OCI-LY1 (cell line): ENCODE measurements at regions not wholly inside any gene's neighbourhood (a gene's known extent, or its start where the extent isn't known, plus 50 kb on each side); places are given as distances from the start of the nearest gene placed in this dataset.

ENCODE experiments used
- EZH2 ChIP-seq: fragments of 200-600 bp; sonication (generic), shearing (Covaris generic); IDR thresholded peaks from 2 replicates; pipeline ENCODE4 v1.8.0; 2017; ENCODE audit warnings: borderline replicate concordance, mixed run types, mild to moderate bottlenecking, antibody characterized with exemption, low read length, moderate library complexity, mixed read lengths
- TF ChIP-seq, protein P1 (sequence below): fragments of 200-600 bp; sonication (generic), shearing (Covaris generic); IDR thresholded peaks from 2 replicates; pipeline ENCODE4 v1.5.1; 2017; ENCODE audit warnings: mild to moderate bottlenecking, antibody characterized with exemption, low read length, moderate library complexity, mixed read lengths

DNA sequence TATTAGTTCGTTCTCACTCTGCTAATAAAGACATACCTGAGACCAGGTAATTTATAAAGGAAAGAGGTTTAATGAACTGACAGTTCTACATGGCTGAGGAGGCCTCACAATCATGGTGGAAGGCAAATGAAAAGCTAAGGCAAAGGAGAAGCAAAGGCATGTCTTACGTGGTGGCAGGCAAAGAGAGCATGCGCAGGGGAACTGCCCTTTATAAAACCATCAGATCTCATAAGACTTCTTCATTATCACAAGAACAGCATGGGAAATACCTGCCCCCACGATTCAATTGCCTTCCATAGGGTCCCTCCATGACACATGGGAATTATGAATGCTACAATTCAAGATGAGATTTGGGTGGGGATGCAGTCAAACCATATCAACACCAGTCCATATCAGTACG lies 133.5 kb downstream of the ZNF621 start:
- no peak for TF ChIP-seq EZH2
- TF ChIP-seq, protein P1, sequence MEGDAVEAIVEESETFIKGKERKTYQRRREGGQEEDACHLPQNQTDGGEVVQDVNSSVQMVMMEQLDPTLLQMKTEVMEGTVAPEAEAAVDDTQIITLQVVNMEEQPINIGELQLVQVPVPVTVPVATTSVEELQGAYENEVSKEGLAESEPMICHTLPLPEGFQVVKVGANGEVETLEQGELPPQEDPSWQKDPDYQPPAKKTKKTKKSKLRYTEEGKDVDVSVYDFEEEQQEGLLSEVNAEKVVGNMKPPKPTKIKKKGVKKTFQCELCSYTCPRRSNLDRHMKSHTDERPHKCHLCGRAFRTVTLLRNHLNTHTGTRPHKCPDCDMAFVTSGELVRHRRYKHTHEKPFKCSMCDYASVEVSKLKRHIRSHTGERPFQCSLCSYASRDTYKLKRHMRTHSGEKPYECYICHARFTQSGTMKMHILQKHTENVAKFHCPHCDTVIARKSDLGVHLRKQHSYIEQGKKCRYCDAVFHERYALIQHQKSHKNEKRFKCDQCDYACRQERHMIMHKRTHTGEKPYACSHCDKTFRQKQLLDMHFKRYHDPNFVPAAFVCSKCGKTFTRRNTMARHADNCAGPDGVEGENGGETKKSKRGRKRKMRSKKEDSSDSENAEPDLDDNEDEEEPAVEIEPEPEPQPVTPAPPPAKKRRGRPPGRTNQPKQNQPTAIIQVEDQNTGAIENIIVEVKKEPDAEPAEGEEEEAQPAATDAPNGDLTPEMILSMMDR = no peak
